Activated CD8-positive, alpha-beta memory T cell treated with anti-CD3 and anti-CD28 coated beads for 36 hours (primary cell): ENCODE measurements at regions not wholly inside any gene's neighbourhood (a gene's known extent, or its start where the extent isn't known, plus 50 kb on each side); places are given as distances from the start of the nearest gene placed in this dataset.

ENCODE experiments used
- CTCF ChIA-PET: fragments of 350-600 bp; sonication (Branson Sonifier 250); formaldehyde crosslinking; loops from one replicate; lab custom pipeline; 2021; ENCODE audit warnings: antibody characterized with exemption; lab: Charles Lee
- POLR2A ChIA-PET: fragments of 350-600 bp; sonication (Branson Sonifier 250); formaldehyde crosslinking; loops from one replicate; lab custom pipeline; 2021; ENCODE audit warnings: antibody characterized with exemption; lab: Charles Lee

DNA sequence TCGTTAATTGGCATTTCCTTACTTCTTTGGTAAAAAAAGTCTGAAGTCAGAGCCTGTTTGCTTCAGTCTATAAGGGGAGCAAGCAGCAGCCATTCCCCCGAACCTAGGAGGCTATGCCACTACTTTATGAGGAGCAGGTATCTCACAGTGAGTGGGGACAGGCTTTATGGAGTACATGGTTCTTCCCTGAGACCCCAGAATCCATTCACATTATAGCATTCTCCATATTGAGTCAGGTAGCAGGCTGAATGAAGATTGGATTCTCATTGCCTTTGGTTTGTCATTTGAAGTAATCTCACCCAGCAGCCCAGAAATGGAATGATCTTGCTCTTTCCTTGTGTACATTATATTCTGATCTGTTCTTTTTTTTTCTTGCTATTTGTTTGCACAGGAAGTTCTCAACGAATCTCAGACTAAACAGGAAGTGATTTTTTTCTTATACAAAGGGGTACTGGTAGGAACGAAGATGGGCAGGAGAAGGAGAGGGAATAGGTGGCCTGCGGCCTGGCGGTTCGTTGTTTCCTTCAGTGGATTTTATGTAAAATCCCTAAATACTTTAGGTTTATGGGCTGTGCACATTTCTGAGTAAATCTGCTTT is 74.4 kb downstream of the ARHGAP35 start:
- ChIA-PET CTCF (no interaction called here), POLR2A (no interaction called here)

GRCh38 chr19:46943150-46943946 is 76.3 kb upstream of the NPAS1 start:
- ChIA-PET POLR2A (no interaction called here), CTCF (interaction anchor here (1.2 kb wide), 1 partner anchor 69 kb away, joined by 5 read pairs; no protein-coding TSS in a partner anchor)

GRCh38 chr19:46944123-46944748 is 75.4 kb upstream of the NPAS1 start:
- POLR2A ChIA-PET, result no interaction called here
- CTCF ChIA-PET, result interaction anchor here (0.9 to 1.3 kb wide), 3 partner anchors 11 to 104 kb away, joined by 3 to 5 read pairs (median 4); no protein-coding TSS in a partner anchor

GRCh38 chr19:46944918-46945628 is 74.6 kb upstream of the NPAS1 start:
- ChIA-PET POLR2A (interaction anchor here (0.6 kb wide), 1 partner anchor 22 kb away, joined by 6 read pairs; no protein-coding TSS in a partner anchor), CTCF (interaction anchor here (0.6 to 1.3 kb wide), 4 partner anchors 11 to 349 kb away, joined by 3 to 4 read pairs (median 4); no protein-coding TSS in a partner anchor)

DNA sequence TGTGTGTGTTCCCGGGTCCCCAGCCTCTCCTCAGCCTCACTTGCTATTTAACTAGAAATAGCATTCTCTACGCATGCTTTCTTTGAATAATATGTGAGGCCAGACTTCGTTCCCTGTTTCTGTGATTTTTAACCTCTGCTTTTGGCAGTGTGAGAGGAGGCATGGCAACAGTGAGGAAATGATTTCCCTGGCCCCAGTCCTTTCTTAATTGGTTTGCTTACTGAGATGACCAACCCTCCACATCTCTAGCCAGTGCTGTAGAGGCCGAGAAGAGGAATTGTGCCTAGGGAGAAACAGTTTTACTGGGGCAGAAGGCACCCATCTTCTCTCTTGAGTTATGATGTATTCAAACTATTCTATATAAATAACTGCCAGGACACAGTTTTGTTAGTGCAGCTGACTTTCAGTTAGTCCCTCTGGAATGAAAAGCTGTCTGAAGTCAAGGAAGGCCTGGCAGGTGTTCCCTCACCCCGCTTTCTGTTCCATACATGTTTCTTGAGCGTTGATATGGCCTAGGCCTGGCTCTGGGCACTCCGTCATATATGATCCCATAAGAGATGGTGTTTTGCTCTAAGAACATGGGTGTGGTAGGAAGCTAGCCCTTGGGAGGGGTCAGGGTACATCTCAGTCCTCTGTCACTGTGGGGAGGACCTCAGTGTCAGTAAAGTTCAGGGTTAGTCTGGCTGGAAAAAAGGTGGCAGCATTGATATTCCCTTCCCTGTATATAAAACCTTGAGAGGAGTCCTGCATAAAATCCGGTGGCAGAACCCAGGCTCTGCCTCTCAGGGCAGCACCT is 73.7 kb upstream of the NPAS1 start:
- POLR2A ChIA-PET, result interaction anchor here (0.6 kb wide), 1 partner anchor 21 kb away, joined by 6 read pairs; no protein-coding TSS in a partner anchor

GRCh38 chr19:46946611-46947238 is 72.9 kb upstream of the NPAS1 start:
- ChIA-PET CTCF (interaction anchor here (0.6 to 1.7 kb wide), 3 partner anchors 9 to 92 kb away, joined by 3 to 4 read pairs (median 3); no protein-coding TSS in a partner anchor), POLR2A (no interaction called here)

More for the DNA sequence above, 73.7 kb upstream of the NPAS1 start:
- CTCF ChIA-PET, result interaction anchor here (0.6 to 1.3 kb wide), 4 partner anchors 12 to 348 kb away, joined by 3 to 4 read pairs (median 4); no protein-coding TSS in a partner anchor

DNA sequence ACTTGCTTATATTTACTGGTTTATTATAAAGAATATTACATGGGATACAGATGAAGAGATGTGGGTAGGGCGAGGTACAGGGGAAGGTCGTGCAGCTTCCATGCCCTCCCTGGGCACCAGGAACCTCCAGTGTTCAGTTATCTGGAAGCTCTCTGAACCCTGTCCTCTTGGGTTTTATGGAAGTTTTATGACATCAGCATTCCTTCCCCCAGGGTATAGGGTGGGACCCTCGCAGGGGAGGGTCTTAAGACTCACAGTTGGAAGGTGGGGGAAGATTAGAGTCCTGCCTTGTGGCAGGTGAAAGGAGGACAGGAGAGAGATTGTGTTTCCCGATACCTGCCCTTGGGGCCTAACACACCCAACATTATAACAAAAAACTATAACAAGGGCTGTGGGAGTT is 71.8 kb upstream of the NPAS1 start:
- CTCF ChIA-PET, result interaction anchor here (1.6 to 1.7 kb wide), 2 partner anchors 10 to 65 kb away, joined by 3 to 4 read pairs; no protein-coding TSS in a partner anchor
- POLR2A ChIA-PET, result no interaction called here

DNA sequence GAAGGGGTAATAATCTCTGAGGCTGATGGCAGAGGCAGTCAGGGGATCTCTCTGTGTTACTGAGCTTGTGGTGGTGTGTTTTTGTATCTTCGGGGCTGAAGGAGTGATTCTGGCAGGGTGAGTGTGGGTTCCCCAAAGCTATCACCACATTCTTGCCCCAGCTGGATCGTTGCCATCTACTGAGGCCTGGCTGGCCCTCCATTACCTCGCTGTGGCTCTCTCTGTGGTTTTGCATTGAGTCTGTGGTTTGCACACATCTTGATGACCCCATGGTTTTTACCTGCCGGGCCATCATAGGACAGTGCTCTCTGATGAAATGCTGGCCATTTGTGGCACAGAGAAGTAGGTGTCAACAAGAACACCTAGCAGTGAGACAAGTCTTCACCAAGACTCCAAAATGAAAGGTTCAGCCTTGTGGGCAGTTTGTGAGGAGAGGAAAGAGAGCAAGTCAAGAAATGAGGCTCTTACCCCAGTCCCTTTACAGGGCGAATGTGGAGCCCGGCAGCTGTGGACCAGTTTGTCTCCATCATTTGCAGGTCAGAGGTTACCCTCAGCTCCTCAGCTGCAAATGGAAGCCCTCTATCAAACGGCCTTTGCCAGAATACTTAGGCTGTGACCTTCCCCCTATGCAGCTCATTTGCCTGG is 69.0 kb upstream of the NPAS1 start:
- ChIA-PET CTCF (interaction anchor here (1.0 to 1.2 kb wide), 4 partner anchors 15 to 94 kb away, joined by 3 to 4 read pairs (median 3); no protein-coding TSS in a partner anchor), POLR2A (interaction anchor here (1.1 kb wide), 1 partner anchor 13 kb away, joined by 3 read pairs; no protein-coding TSS in a partner anchor)

DNA sequence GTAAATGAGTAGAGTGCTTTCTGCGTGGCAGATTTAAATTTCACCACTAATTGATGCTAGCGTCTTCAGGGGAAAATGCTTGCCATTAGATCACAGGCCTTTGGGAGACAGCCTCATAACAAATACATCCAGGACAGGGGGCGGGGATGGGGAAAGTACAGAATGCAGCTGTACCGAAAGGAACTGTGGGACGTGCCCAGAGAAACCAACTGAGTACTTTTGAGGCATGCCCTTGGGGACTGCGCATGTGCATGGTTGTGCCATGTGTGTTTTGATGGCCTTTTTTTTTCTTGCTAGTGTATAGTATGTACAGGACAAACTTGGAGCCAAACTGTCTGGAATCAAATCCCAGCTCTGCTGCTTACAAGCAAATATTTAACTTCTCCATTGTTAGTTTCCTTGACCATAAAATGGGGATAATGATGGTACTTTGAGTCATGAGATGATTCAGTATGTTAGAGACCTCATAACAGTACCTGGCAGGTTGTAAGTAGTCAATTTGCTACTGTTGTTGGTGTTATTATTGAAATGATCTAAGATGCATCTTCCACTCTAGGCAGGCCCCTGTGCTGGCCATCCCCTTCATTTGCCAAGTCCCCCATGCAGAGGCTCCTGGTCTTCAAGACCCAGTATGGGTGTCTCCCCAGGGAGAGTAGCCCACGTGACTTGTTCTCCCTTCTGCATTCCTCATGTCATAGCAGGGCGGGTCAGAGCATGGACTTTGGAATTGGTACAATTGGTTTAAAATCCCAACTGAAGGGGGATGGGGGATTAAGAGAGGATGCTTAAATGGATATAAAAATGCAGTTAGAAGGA is 68.3 kb upstream of the NPAS1 start:
- POLR2A ChIA-PET, result interaction anchor here (1.1 kb wide), 1 partner anchor 12 kb away, joined by 3 read pairs; no protein-coding TSS in a partner anchor
- CTCF ChIA-PET, result interaction anchor here (0.7 to 1.2 kb wide), 2 partner anchors 20 to 95 kb away, joined by 3 read pairs; no protein-coding TSS in a partner anchor

GRCh38 chr19:46952874-46953273 is 66.8 kb upstream of the NPAS1 start:
- CTCF ChIA-PET, result no interaction called here
- POLR2A ChIA-PET, result no interaction called here

DNA sequence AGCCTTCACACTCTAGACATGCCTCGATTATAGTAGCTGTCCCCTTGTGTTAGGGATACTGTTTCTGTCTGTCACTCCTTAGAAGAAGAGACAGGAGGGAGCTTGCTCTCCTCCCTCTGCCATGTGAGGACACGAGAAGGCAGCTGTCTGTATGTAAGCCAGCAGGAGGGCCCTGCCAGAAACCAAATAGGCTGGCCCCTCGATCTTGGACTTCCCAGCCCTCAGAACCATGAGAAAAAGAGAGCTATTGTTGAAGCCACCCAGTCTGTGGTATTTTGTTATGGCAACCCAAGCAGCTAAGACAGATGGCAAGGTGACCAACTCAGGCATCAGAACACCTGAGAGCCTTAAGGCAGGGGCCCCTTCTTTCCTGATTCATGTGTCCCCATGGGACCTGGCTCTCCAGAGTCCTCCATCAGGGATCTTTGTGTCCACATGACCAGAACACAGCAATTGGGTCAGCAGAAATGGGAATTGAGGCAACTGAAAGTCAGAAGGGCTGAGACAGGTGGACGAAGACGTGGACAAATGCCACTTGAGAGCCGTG is 65.6 kb upstream of the NPAS1 start:
- ChIA-PET CTCF (no interaction called here), POLR2A (no interaction called here)

- ChIA-PET POLR2A (interaction anchor here (1.2 kb wide), 1 partner anchor 18 kb away, joined by 3 read pairs; no protein-coding TSS in a partner anchor), CTCF (no interaction called here)
Observed at GRCh38 chr19:46954502-46954992, 65.1 kb upstream of the NPAS1 start.

DNA sequence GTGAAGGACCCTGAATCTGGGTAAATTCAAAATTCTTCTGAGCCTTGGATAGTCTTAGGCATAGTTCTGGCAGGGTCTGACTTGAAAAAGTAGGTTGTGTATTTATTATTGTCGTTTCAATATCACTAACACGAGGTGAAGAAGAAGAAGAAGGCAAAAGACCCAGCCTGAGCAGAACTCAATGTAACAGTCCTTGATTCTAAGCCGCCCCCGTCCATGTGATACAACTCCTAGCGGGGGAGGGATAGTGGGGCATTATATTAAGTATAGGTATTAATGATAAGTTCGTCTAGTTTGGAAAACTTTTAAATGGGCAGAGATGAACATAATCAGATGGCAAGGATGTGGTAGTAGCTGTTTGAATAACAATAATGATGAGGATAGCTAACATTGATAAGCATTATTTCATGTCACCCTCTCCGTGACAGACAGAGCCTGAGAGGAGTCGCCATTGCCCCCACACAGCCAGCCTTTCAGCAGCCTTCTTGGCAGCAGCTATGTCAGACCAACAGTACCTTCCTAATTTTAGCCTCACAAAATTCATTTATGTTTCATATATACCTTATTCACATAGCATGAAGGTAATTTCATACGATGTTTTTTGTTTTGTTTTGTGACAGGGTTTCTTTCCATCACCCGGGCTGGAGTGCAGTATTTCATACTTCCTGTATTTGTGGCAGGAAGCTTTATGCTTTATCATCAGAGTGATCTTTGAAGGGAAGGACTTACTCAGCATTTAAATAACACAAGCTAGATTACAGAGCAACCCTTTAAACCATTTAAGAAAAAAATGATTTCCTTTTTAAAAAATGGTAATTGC is 64.4 kb upstream of the NPAS1 start:
- ChIA-PET POLR2A (interaction anchor here (0.6 to 1.2 kb wide), 4 partner anchors 15 to 95 kb away, joined by 3 read pairs; no protein-coding TSS in a partner anchor), CTCF (interaction anchor here (1.6 kb wide), 1 partner anchor 36 kb away, joined by 3 read pairs; no protein-coding TSS in a partner anchor)

- POLR2A ChIA-PET, result interaction anchor here (0.6 to 1.2 kb wide), 5 partner anchors 15 to 96 kb away, joined by 3 read pairs; no protein-coding TSS in a partner anchor
- CTCF ChIA-PET, result interaction anchor here (1.6 kb wide), 1 partner anchor 35 kb away, joined by 3 read pairs; no protein-coding TSS in a partner anchor
Observed at GRCh38 chr19:46955813-46956371, 63.7 kb upstream of the NPAS1 start.
